ENCODE measurements at regions not wholly inside any gene's neighbourhood (a gene's known extent, or its start where the extent isn't known, plus 50 kb on each side); places are given as distances from the start of the nearest gene placed in this dataset.

DNA sequence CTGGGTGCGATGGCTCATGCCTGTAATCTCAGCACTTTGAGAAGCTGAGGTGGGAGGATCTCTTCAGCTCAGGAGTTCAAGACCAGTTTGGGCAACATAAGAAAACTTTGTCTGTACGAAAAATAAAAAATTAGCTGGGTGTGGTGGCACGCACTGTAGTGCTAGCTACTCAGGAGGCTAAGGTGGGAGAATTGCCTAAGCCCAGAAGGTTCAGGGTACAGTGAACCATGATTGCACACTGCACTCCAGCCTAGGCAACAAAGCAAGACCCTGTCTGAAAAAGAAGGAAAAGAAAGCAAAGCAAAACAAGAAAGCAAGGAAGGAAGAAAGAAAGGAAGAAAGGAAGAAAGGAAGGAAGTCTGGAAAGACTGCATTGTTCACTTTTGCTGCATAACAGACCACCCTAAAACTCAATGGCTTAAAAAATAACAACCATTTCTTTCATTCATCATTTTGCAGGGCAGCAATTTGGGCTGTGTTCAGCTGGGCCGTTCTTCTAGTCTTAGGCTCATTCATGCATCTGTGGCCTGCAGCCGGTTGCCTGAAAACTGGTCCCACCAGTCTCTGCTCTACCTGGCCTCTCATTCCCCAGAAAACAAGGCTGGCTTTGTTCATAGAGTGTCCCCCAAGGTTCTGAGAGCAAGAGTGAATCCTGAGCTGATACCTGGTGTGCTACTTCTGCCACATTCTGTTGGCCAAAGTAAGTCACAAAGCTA is 82.4 kb upstream of the MIER3 start:
- no peaks in the 10 kb centered on the region for H4K20me1 ChIP-seq (ENCODE audit: insufficient read depth, low read length)
- peaks cover 4% of the 10 kb centered on the region for H3K27me3 ChIP-seq (ENCODE audit: insufficient read depth, low read length, poor library complexity)
- ATAC-seq (ENCODE audit: insufficient read depth, low read depth) (no peak), DNase-seq (no peak)
- no peak overlapping the region for H3K27ac ChIP-seq (ENCODE audit: low read length)
- H3K4me2 ChIP-seq (ENCODE audit: insufficient read depth, low read length) = no peak overlapping the region
- no peak overlapping the region for H3K9ac ChIP-seq (ENCODE audit: low read depth, low read length)
- TF ChIP-seq, protein P1, sequence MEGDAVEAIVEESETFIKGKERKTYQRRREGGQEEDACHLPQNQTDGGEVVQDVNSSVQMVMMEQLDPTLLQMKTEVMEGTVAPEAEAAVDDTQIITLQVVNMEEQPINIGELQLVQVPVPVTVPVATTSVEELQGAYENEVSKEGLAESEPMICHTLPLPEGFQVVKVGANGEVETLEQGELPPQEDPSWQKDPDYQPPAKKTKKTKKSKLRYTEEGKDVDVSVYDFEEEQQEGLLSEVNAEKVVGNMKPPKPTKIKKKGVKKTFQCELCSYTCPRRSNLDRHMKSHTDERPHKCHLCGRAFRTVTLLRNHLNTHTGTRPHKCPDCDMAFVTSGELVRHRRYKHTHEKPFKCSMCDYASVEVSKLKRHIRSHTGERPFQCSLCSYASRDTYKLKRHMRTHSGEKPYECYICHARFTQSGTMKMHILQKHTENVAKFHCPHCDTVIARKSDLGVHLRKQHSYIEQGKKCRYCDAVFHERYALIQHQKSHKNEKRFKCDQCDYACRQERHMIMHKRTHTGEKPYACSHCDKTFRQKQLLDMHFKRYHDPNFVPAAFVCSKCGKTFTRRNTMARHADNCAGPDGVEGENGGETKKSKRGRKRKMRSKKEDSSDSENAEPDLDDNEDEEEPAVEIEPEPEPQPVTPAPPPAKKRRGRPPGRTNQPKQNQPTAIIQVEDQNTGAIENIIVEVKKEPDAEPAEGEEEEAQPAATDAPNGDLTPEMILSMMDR (IDR thresholded peaks at IDR 0.05; ENCODE audit: borderline replicate concordance, extremely low read depth, low read length, poor library complexity, severe bottlenecking) = no peak
- TF ChIP-seq EZH2 (IDR thresholded peaks at IDR 0.05; ENCODE audit: borderline replicate concordance, low read depth, low read length, severe bottlenecking) = no peak
- H2AFZ ChIP-seq (ENCODE audit: low read depth, low read length) = no peak overlapping the region
- H3K4me1 ChIP-seq (ENCODE audit: insufficient read depth, low read length) = no peaks in the 10 kb centered on the region
- H3K4me3 ChIP-seq (ENCODE audit: low read depth in 1 of 2, low read length in 2 of 2) = no peak overlapping the region
- no peaks in the 10 kb centered on the region for H3K9me3 ChIP-seq (ENCODE audit: insufficient read depth, low read length, severe bottlenecking)
- H3K79me2 ChIP-seq (ENCODE audit: insufficient read depth, low read length) = no peaks in the 10 kb centered on the region
- no peaks in the 10 kb centered on the region for H3K36me3 ChIP-seq (ENCODE audit: insufficient read depth, low read length)

DNA sequence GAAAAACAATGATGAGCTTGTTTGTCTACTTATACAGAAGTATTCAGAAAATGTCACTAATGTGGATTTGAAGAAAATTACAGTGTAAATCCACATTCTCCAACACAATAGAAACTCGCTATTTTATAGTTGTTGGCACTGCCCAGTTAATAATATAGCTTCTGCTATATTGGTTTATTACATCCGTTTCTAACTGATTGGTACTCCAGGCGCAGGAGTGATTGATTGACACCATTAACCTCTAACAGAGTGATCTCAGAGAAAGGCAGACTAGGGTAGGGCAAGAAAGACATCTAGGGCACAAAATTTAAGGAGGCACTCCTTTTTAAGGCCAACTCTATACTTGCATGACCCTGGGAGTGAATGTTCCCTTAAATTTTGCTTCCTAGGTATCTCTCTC is 84.0 kb upstream of the MIER3 start:
- Histone ChIP-seq H3K9me3 (ENCODE audit: insufficient read depth, low read length, severe bottlenecking) (no peaks in the 10 kb centered on the region), H3K27me3 (ENCODE audit: insufficient read depth, low read length, poor library complexity) (peaks cover 4% of the 10 kb centered on the region), H3K4me1 (ENCODE audit: insufficient read depth, low read length) (no peaks in the 10 kb centered on the region), H3K4me3 (ENCODE audit: low read depth in 1 of 2, low read length in 2 of 2) (no peak overlapping the region), H3K27ac (ENCODE audit: low read length) (no peak overlapping the region), H3K4me2 (ENCODE audit: insufficient read depth, low read length) (no peak overlapping the region), H2AFZ (ENCODE audit: low read depth, low read length) (no peak overlapping the region), H3K9ac (ENCODE audit: low read depth, low read length) (no peak overlapping the region), H4K20me1 (ENCODE audit: insufficient read depth, low read length) (no peaks in the 10 kb centered on the region), H3K79me2 (ENCODE audit: insufficient read depth, low read length) (no peaks in the 10 kb centered on the region), H3K36me3 (ENCODE audit: insufficient read depth, low read length) (no peaks in the 10 kb centered on the region)
- TF ChIP-seq, protein P1 (IDR thresholded peaks at IDR 0.05; ENCODE audit: borderline replicate concordance, extremely low read depth, low read length, poor library complexity, severe bottlenecking) = no peak
- TF ChIP-seq EZH2 (IDR thresholded peaks at IDR 0.05; ENCODE audit: borderline replicate concordance, low read depth, low read length, severe bottlenecking) = no peak
- ATAC-seq (ENCODE audit: insufficient read depth, low read depth) = no peak
- DNase-seq = no peak

DNA sequence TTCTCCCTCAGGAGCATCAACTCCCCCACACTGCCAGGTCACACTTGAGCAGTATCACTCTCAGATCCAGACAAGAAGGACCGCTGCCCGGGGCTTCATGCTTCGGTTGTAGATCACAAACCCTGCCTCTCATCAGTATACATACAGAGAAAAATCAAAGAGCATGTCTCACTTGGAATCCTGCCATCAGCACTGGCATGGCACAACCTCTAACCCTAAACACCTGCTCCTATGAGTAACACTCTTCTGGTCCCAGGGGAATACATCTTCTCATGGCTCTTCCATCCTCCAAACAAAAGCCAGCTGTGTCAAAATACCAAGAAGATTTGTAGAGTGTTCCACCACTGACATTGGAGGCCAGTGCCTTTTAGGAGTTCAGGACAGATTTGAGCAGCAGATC is 84.8 kb upstream of the MIER3 start:
- TF ChIP-seq, protein P1 (IDR thresholded peaks at IDR 0.05; ENCODE audit: borderline replicate concordance, extremely low read depth, low read length, poor library complexity, severe bottlenecking) = no peak
- no peak for TF ChIP-seq EZH2 (IDR thresholded peaks at IDR 0.05; ENCODE audit: borderline replicate concordance, low read depth, low read length, severe bottlenecking)
- DNase-seq (peak; percentile 13), ATAC-seq (ENCODE audit: insufficient read depth, low read depth) (peak; percentile 68)
- H3K27me3 ChIP-seq (ENCODE audit: insufficient read depth, low read length, poor library complexity) = peaks cover 7% of the 10 kb centered on the region
- no peak overlapping the region for H3K4me3 ChIP-seq (ENCODE audit: low read depth in 1 of 2, low read length in 2 of 2)
- H3K9me3 ChIP-seq (ENCODE audit: insufficient read depth, low read length, severe bottlenecking) = no peaks in the 10 kb centered on the region
- H3K4me2 ChIP-seq (ENCODE audit: insufficient read depth, low read length) = no peak overlapping the region
- H3K79me2 ChIP-seq (ENCODE audit: insufficient read depth, low read length) = no peaks in the 10 kb centered on the region
- no peak overlapping the region for H3K9ac ChIP-seq (ENCODE audit: low read depth, low read length)
- no peaks in the 10 kb centered on the region for H3K4me1 ChIP-seq (ENCODE audit: insufficient read depth, low read length)
- H4K20me1 ChIP-seq (ENCODE audit: insufficient read depth, low read length) = no peaks in the 10 kb centered on the region
- H3K36me3 ChIP-seq (ENCODE audit: insufficient read depth, low read length) = no peaks in the 10 kb centered on the region
- H3K27ac ChIP-seq (ENCODE audit: low read length) = no peak overlapping the region
- no peak overlapping the region for H2AFZ ChIP-seq (ENCODE audit: low read depth, low read length)

Measured in DND-41 (cell line).